Mammary epithelial cell (primary cell): ENCODE measurements at regions not wholly inside any gene's neighbourhood (a gene's known extent, or its start where the extent isn't known, plus 50 kb on each side); places are given as distances from the start of the nearest gene placed in this dataset.

Source experiments
- EZH2 ChIP-seq: IDR thresholded peaks from 2 replicates; pipeline ENCODE4 v1.6.1; 2012; ENCODE audit warnings: low read length, inconsistent platforms, borderline replicate concordance
- TF ChIP-seq, protein P1 (sequence below), 2 donors: IDR thresholded peaks in 1 of 2; conservative IDR thresholded peaks in 1 of 2; 2 replicates each; pipeline ENCODE4 v1.5.1; 2011 to 2012; ENCODE audit warnings: inconsistent platforms in 2 of 2, low read length in 2 of 2, mild to moderate bottlenecking in 2 of 2, control low read depth in 1 of 2, low read depth in 1 of 2; ENCODE audit not compliant: insufficient read depth in 1 of 2; ENCODE audit errors: extremely low read depth in 1 of 2

DNA sequence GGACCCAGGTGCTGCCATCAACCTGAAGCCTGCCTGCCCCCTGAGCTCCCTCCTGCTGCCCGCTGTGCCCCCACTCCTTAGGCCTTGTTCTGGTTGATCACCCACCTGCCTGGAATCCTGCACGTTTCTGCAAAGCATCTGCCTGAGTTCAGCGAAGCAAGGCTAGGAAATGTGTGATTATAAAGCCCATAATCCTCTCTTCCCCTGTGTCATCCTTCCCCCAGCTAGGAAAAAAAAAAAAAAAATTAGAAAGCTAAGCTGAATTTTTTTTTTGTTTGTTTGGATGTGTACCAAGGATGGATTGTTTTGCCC is 93.2 kb downstream of the FOXA2 start:
- no peak for TF ChIP-seq EZH2
- TF ChIP-seq, protein P1, sequence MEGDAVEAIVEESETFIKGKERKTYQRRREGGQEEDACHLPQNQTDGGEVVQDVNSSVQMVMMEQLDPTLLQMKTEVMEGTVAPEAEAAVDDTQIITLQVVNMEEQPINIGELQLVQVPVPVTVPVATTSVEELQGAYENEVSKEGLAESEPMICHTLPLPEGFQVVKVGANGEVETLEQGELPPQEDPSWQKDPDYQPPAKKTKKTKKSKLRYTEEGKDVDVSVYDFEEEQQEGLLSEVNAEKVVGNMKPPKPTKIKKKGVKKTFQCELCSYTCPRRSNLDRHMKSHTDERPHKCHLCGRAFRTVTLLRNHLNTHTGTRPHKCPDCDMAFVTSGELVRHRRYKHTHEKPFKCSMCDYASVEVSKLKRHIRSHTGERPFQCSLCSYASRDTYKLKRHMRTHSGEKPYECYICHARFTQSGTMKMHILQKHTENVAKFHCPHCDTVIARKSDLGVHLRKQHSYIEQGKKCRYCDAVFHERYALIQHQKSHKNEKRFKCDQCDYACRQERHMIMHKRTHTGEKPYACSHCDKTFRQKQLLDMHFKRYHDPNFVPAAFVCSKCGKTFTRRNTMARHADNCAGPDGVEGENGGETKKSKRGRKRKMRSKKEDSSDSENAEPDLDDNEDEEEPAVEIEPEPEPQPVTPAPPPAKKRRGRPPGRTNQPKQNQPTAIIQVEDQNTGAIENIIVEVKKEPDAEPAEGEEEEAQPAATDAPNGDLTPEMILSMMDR (conservative IDR thresholded peaks at IDR 0.05 in 1 of 2, IDR thresholded peaks at IDR 0.05 in 1 of 2; ENCODE audit: extremely low read depth in 1 of 2, insufficient read depth in 1 of 2, low read depth in 1 of 2, low read length in 2 of 2): no peak
